Prostate gland (tissue), 2 donors: ENCODE measurements at regions not wholly inside any gene's neighbourhood (a gene's known extent, or its start where the extent isn't known, plus 50 kb on each side); places are given as distances from the start of the nearest gene placed in this dataset.

Experiments
- POLR2A ChIP-seq: fragments of 450-650 bp; IDR thresholded peaks from one replicate; pipeline ENCODE4 v1.6.1; 2016; ENCODE audit warnings: antibody characterized with exemption, mild to moderate bottlenecking
- POLR2AphosphoS5 ChIP-seq: sonication (generic); formaldehyde crosslinking; IDR thresholded peaks from one replicate; pipeline ENCODE4 v1.6.1; 2017; ENCODE audit warnings: antibody characterized with exemption
- TF ChIP-seq, protein P1 (sequence below), 4 experiments: fragments of 200-600 bp in 2 of 4; fragments of 450-650 bp in 2 of 4; sonication (generic) in 2 of 4; IDR thresholded peaks; 1 replicate in 3 of 4; 2 replicates in 1 of 4; pipeline ENCODE4 v1.5.1; 2016 to 2019; ENCODE audit warnings: antibody characterized with exemption in 4 of 4, mild to moderate bottlenecking in 2 of 4, moderate library complexity in 2 of 4

DNA sequence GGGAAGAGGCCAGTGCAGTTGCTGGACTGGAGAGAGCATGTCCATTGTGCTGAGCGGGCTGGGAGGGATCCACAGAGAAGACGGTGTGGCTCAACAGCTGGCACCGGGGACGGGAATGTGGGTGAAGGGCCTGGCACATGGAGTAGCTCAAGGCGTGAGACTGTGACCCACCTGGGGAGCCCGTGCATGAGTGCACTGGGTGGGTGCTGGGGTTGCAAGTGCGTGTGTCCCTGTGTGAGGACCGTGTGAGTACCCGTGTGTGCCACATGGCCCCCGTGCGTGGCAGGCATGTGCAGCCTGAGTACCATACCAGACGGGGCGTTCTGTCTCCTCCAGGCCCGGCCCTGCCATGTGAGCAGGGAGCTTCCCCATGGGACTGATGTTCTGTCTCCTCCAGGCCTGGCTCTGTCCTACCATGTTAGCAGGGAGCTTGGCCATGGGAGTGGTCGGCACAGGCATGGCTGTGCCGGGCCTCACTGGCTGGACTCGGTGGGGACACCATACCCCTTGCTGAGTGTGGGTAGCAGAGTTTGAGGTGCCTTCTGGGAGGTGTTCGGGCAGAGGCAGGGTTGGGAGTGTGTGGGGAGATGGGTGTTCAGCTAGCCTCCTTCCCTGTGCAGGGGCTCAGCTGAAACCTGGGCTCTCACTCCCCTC is 234.4 kb downstream of the TMEM121 start:
- TF ChIP-seq, protein P1, sequence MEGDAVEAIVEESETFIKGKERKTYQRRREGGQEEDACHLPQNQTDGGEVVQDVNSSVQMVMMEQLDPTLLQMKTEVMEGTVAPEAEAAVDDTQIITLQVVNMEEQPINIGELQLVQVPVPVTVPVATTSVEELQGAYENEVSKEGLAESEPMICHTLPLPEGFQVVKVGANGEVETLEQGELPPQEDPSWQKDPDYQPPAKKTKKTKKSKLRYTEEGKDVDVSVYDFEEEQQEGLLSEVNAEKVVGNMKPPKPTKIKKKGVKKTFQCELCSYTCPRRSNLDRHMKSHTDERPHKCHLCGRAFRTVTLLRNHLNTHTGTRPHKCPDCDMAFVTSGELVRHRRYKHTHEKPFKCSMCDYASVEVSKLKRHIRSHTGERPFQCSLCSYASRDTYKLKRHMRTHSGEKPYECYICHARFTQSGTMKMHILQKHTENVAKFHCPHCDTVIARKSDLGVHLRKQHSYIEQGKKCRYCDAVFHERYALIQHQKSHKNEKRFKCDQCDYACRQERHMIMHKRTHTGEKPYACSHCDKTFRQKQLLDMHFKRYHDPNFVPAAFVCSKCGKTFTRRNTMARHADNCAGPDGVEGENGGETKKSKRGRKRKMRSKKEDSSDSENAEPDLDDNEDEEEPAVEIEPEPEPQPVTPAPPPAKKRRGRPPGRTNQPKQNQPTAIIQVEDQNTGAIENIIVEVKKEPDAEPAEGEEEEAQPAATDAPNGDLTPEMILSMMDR (IDR thresholded peaks at IDR 0.05): no peak
- no peak for TF ChIP-seq POLR2AphosphoS5
- TF ChIP-seq POLR2A: no peak
